ENCODE measurements at regions not wholly inside any gene's neighbourhood (a gene's known extent, or its start where the extent isn't known, plus 50 kb on each side); places are given as distances from the start of the nearest gene placed in this dataset.
A peak's percentile ranks its signal among the peaks of the same experiment; 100 is the strongest.
"Not testable (repeated sequence)": the region's sequence is repeated elsewhere in the genome, so short reads cannot be mapped to it uniquely, and the experiment has no call there.

- no peak for DNase-seq (ENCODE audit: low read depth in 3 of 3, low spot score in 1 of 3)
Measured at GRCh38 chr7:131861620-131862346, 305.4 kb upstream of the PODXL start.

DNA sequence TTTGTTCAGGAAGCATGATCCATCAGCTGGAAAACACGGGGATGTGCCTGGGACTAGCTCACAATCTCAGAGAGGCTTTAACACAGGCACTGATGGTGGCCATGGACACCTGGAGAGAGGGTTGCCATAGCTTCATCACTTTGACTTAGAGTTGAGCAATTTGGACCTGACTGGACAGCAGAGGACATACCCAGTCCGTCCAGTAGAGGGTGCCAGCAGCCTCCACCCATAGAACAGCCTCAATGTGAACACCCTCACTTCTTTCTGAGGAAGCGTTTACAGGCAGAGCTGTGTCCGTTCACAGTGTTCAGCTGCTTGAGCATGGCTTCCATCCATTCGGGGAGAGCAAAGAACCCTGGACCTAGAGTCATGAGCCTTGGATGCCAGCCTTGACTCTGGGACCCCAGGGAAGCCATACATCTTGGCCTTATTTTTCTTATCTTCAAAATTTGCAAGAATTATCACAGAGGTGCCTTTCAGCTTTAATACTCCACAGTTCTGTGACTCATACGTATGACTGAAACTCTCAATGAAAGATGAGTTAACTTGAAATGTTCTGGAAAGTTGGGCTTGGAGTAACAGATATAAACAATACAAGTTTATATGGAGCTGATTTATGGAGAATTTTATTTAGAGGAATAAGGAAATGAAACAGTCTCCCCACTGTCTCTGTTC is 302.9 kb upstream of the PODXL start:
- peak in 1 of 3 donors; percentile 9 for DNase-seq (ENCODE audit: low read depth in 3 of 3, low spot score in 1 of 3)

- DNase-seq (ENCODE audit: low read depth in 3 of 3, low spot score in 1 of 3) = no peak
Measured at GRCh38 chr7:131858611-131859010, 302.2 kb upstream of the PODXL start.

GRCh38 chr7:131849472-131849871 is 293.0 kb upstream of the PODXL start:
- DNase-seq (ENCODE audit: low read depth in 3 of 3, low spot score in 1 of 3) = no peak

GRCh38 chr7:131848033-131848432 is 291.6 kb upstream of the PODXL start:
- no peak for DNase-seq (ENCODE audit: low read depth in 3 of 3, low spot score in 1 of 3)

DNA sequence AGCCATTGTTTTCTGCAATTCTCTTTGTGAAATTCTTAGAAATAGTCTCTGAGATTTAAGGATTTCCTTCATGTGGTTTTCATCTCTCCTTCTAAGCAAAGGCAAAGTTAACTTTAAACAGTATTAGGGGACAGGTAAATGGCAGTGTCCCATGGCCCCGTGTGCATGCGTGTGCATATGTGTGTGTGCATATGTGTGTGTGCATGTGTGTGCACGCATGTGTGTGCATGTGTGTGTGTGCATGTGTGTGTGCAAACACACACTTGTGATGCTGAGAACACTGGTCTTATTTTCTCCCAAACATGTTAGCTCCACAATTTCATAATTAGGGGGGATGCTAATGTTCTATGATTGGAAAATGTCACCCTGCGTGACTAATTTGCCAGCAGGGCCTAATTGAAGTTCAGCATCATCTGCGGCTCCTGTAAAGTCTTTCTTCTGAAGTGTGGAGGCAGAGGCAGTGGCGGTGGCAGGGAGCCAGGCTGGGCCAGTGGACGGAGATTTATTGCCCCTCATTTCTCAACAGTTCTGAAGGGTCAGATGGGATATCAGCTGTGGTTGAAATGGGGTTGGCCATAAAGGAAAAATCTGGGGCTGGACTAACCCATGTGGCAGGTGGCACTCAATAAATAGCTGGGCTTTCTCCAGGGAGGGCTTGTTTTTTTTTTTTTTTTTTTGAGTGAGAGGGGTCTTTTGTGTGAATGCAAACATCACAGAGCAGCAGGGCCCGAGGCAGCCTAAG is 289.3 kb upstream of the PODXL start:
- DNase-seq (ENCODE audit: low read depth in 3 of 3, low spot score in 1 of 3) = no peak

- no peak for DNase-seq (ENCODE audit: low read depth in 3 of 3, low spot score in 1 of 3)
Measured at GRCh38 chr7:131844369-131844768, 287.9 kb upstream of the PODXL start.

GRCh38 chr7:131843898-131844331 is 287.5 kb upstream of the PODXL start:
- DNase-seq (ENCODE audit: low read depth in 3 of 3, low spot score in 1 of 3) = no peak

DNA sequence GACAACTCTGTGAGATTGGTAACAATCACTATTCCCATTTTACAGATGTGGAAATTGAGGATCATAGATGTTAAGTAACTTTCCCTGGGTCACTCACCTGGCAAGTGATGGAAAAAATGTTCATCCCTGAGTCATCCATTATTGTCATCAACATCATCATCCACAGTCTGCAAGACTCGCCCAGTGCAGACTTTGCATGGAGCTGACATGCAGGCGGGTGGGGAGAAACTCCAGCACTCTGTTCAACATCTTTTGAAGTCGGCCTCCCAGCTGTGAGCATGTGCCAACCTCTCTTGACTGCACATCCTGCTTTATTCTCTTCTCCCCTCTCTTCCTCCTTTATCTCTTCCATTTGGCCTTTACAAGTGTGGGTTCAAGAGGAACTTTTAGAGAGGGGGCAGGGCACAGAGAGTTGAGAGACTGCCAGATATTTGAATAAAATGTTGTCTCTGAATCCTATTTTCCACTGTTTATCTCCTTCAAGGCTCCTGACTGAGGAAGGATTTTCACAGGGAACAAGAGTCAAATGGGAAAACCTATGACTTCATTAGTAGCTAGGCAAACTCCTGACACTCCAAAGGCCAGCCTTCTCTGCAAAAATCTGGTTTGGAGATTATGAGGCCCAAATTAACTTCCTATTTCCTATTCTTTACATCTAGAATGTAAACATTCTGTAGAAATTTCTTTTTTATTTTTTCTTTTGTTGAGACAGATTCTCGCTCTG is 283.7 kb upstream of the PODXL start:
- no peak for DNase-seq (ENCODE audit: low read depth in 3 of 3, low spot score in 1 of 3)

DNA sequence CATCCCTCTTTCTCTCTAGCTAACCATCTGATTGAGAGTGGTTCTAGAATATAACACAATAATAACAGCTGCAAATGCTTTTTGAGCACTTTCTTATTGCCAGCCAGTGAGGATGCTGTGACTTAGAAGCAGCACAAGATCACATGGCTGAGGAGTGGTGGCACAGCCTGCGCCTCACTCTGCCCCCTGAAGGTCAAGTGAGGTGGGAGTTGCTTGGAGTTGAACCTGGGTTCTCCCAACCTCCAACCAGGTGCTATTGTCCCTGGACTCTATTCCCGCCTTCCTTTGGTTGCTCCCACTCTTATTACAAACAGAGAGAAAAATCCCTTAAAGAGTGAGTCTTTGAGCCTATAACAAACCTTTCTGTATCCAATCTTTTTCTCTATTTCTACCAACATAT is 280.3 kb upstream of the PODXL start:
- no peak for DNase-seq (ENCODE audit: low read depth in 3 of 3, low spot score in 1 of 3)

GRCh38 chr7:131835141-131835540 is 278.7 kb upstream of the PODXL start:
- DNase-seq (ENCODE audit: low read depth in 3 of 3, low spot score in 1 of 3) = no peak

GRCh38 chr7:131830681-131831080 is 274.3 kb upstream of the PODXL start:
- no peak for DNase-seq (ENCODE audit: low read depth in 3 of 3, low spot score in 1 of 3)

DNA sequence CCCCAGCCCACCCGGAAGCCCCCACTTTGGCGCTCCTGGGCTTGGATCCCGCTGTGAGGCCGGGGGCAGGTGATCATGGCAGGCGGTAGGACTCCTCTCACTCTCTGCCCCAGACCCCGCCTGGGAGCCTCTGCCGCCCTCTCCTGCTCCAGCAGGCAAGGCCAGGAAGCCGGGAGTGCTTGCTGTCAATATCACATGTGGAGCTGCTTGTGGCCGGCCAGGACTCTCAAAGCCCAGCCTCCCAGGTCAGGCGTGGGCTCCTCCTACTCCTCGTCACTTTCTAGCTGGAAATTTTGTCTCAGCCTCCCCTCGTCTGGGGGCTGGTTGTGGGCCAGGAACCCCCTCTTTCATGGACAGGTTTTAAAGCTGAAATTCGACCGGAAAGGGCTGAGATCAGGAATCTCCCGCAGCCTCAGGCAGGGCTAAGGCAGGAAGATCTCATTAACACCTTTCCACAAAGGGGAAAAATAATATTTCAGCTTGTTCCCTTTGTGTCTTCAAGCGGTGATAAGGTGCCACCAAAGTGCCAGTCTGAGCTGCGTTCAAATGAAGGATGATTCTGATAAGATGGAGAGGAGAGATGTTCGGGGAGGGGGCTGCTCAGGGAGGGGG is 273.6 kb upstream of the PODXL start:
- no peak for DNase-seq (ENCODE audit: low read depth in 3 of 3, low spot score in 1 of 3)

- no peak for DNase-seq (ENCODE audit: low read depth in 3 of 3, low spot score in 1 of 3)
Measured at GRCh38 chr7:131827421-131827820, 271.0 kb upstream of the PODXL start.

GRCh38 chr7:131826960-131827359 is 270.5 kb upstream of the PODXL start:
- DNase-seq (ENCODE audit: low read depth in 3 of 3, low spot score in 1 of 3) = no peak

GRCh38 chr7:131823961-131824440 is 267.6 kb upstream of the PODXL start:
- DNase-seq (ENCODE audit: low read depth in 3 of 3, low spot score in 1 of 3) = not testable (repeated sequence)

DNA sequence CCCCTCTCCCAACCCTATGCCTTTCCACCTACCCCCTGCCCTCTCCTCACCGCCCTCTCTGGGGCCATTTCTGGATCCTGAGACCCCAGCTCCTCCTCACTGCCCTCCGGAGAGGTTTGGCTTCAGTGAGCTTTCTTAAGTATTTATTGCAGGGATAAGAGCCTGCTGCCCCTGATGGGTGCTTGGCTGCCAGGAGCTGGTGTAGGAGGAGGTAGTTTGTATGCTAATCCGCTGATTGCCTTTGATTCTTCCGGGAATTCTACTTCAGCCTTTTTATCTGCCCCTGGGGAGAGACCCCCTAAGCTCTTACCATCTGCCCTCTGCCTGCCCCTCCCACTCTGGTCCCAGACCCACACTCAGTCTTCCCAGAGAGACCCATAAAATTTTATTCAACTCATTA is 263.5 kb upstream of the PODXL start:
- no peak for DNase-seq (ENCODE audit: low read depth in 3 of 3, low spot score in 1 of 3)

DNA sequence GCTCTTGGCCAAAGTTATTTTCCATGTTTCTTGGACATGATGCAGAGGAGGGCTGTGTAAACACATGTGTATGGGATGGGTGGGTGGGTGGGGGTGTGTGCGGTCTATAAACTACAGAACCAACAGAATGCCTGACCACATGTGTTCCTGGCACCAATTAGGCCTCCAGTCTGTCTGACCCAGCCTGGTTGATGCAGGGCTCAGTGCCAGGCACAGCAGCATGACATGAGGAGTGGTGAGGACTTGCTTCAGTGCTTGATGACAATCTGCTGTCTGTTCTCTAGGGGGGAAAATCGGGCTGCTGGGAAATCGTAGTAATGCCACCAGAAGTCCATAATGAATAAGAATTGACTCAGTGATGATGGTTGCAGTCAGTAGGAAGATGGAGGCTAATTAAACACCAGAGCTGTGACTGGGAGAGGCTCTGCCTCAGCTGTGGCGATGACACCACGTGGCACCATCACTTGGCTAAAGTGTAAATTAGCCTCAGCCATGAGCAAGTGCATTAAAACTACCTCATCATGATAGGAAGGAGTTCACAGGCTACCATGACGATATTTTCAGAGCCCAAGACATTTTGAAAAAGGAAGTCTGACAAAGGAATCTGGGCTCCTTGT is 260.1 kb upstream of the PODXL start:
- no peak for DNase-seq (ENCODE audit: low read depth in 3 of 3, low spot score in 1 of 3)

DNA sequence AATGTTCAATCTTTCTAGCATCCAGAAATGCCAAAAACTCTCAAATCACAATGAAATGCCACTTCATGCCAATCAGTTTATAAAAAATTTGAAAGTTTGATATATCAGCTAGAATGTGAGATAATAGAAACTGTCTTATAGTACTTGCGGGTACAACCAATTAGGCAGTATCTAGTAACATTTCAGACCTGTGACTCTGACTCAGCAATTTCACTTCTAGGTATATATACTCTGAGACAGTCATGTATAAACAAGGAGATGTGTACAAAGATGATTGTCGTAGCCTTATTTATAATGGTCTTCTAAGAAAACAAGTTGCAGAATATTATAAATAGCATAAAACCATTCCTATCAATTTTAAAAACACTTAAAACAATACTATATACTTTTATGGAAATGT is 252.3 kb upstream of the PODXL start:
- no peak for DNase-seq (ENCODE audit: low read depth in 3 of 3, low spot score in 1 of 3)

- not testable (repeated sequence) for DNase-seq (ENCODE audit: low read depth in 3 of 3, low spot score in 1 of 3)
Measured at GRCh38 chr7:131808156-131808555, 251.7 kb upstream of the PODXL start.

Measured in stimulated activated CD4-positive, alpha-beta T cell treated with anti-CD3 and anti-CD28 coated beads, TNF-alpha, amount 100 ng/mL, for 1 hour (primary cell).